Testis (tissue), 2 donors: ENCODE measurements at regions not wholly inside any gene's neighbourhood (a gene's known extent, or its start where the extent isn't known, plus 50 kb on each side); places are given as distances from the start of the nearest gene placed in this dataset.

Experiments
- DNase-seq: peaks from one replicate; pipeline ENCODE4 v3.0.0-alpha.2; 2019
- H3K27ac ChIP-seq, 2 donors: fragments of 200-600 bp; sonication (generic); one replicate each; pipeline ENCODE4 v1.5.1; 2019
- H3K27me3 ChIP-seq: fragments of 200-600 bp; sonication (generic); one replicate; pipeline ENCODE4 v1.5.1; 2019
- H3K36me3 ChIP-seq: fragments of 200-600 bp; sonication (generic); one replicate; pipeline ENCODE4 v1.5.1; 2017; ENCODE audit warnings: low read depth; ENCODE audit errors: missing control alignments
- H3K4me1 ChIP-seq: fragments of 200-600 bp; sonication (generic); one replicate; pipeline ENCODE4 v1.5.1; 2019
- H3K4me3 ChIP-seq, 2 donors: fragments of 200-600 bp; sonication (generic); one replicate each; pipeline ENCODE4 v1.5.1; 2017 to 2019
- H3K9me3 ChIP-seq: fragments of 200-600 bp; sonication (generic); one replicate; pipeline ENCODE4 v1.5.1; 2017
- POLR2A ChIP-seq: fragments of 450-650 bp; IDR thresholded peaks from one replicate; pipeline ENCODE4 v1.6.1; 2017; ENCODE audit warnings: antibody characterized with exemption, mild to moderate bottlenecking, moderate library complexity
- WGBS, 2 donors: methylation state at CpG; one replicate each; pipeline ENCODE4 v1.1.5; 2018; 5-methylcytosine and 5-hydroxymethylcytosine counted together
- intact Hi-C: fragments of 100-400 bp; cut with DNase I; formaldehyde crosslinking; loops from one replicate; pipeline ENCODE4 v1.15.1; 2023; ENCODE audit warnings: low total_unique reads
- TF ChIP-seq, protein P1 (sequence below), 3 experiments: fragments of 450-650 bp in 2 of 3; fragments of 200-600 bp in 1 of 3; sonication (generic) in 1 of 3; IDR thresholded peaks; one replicate each; pipeline ENCODE4 v1.5.1; 2016 to 2019; ENCODE audit warnings: antibody characterized with exemption in 3 of 3, mild to moderate bottlenecking in 2 of 3, moderate library complexity in 1 of 3

DNA sequence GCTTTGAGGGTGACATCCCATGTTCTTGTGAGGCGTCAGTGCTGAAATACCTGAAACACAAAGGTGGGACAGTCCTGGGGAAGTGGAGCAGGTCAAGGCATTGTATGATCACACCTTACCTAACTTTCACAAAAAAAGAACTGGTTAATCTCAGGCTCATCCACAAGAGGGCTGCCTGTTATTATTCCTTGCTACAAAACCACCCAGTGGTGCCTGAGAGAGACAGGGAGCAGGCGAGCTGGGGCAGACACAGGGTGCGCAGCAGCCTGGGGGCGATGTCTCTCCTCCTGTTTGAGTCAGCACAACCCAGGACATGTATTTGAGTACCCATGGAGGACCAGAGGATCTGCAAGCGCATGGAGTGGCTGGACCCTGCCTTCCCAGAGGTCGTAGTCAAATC lies 316.8 kb upstream of the ATP10A start:
- TF ChIP-seq POLR2A, result no peak
- TF ChIP-seq, protein P1, sequence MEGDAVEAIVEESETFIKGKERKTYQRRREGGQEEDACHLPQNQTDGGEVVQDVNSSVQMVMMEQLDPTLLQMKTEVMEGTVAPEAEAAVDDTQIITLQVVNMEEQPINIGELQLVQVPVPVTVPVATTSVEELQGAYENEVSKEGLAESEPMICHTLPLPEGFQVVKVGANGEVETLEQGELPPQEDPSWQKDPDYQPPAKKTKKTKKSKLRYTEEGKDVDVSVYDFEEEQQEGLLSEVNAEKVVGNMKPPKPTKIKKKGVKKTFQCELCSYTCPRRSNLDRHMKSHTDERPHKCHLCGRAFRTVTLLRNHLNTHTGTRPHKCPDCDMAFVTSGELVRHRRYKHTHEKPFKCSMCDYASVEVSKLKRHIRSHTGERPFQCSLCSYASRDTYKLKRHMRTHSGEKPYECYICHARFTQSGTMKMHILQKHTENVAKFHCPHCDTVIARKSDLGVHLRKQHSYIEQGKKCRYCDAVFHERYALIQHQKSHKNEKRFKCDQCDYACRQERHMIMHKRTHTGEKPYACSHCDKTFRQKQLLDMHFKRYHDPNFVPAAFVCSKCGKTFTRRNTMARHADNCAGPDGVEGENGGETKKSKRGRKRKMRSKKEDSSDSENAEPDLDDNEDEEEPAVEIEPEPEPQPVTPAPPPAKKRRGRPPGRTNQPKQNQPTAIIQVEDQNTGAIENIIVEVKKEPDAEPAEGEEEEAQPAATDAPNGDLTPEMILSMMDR (IDR thresholded peaks at IDR 0.05), result peak in 2 of 3 experiments; percentile 36 to 51
- no peak overlapping the region for H3K4me3 ChIP-seq
- peak overlapping the region in 1 of 2 donors; percentile 21 for H3K27ac ChIP-seq
- H3K27me3 ChIP-seq, result no peaks in the 10 kb centered on the region
- H3K36me3 ChIP-seq, result no peaks in the 10 kb centered on the region
- DNase-seq, result peak; percentile 54
- no peaks in the 10 kb centered on the region for H3K9me3 ChIP-seq
- H3K4me1 ChIP-seq, result peaks cover 9% of the 10 kb centered on the region
- 62 to 63% methylated on average over 6 of the region's 6 CpGs for WGBS, 2 donors
- intact Hi-C loops, result loop anchor here (10.0 kb wide), 1 partner anchor 55 kb away; no protein-coding TSS in a partner anchor

DNA sequence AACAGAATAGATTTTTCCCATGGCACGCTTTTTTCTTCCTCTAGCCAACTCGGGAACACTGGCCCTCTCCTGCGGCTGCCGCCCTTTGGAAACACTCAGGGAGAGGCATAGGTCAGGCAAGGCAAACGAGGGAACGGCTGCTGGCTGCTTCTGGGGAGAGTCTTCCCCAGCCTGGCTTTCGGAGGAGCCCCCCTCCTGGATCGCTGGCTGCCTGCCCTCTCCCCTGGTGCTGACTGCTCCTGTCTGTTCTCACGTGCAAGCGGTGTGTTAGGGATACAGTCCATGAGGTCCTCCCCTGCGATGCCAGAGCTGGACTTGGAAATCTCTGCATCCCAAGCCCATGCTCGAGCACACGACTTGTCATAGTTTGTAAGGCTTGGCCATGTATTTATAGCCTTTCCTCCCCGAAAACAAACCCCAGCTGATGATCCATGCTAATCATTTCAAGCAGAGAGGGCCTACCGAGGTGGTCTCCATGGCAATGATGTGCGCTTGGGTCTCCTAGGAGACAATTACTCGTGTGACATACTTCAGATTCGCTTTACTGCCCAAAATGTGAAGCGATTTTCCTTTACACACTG lies 315.6 kb upstream of the ATP10A start:
- WGBS, 2 donors, result 64 to 69% methylated on average over 19 of the region's 19 CpGs
- no peaks in the 10 kb centered on the region for H3K9me3 ChIP-seq
- peaks cover 9% of the 10 kb centered on the region for H3K4me1 ChIP-seq
- intact Hi-C loops, result no loop called here
- H3K27me3 ChIP-seq, result no peaks in the 10 kb centered on the region
- H3K36me3 ChIP-seq, result no peaks in the 10 kb centered on the region
- no peak for DNase-seq
- no peak overlapping the region for H3K27ac ChIP-seq
- H3K4me3 ChIP-seq, result no peak overlapping the region
- no peak for TF ChIP-seq POLR2A
- TF ChIP-seq, protein P1 (IDR thresholded peaks at IDR 0.05), result no peak

DNA sequence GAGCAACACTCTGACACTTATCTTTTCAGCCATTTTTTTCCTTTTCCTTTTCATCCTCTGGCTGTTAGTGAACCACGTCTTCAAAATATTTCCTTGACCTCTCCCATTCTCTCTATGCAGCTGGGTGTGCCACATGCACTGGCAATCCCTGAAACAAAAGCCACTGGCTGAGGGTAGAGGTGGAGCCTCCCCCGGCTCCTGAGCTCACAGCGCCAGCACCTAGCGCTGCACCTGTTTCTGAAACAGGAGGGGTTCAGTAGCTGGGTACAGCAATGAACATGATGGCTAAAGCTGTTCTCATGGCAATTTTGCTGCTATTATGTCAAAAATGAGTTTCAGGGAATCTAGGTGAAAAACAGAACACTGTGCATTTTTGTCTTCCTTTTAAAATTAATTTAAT lies 314.7 kb upstream of the ATP10A start:
- intact Hi-C loops, result no loop called here
- Histone ChIP-seq H3K27me3 (no peaks in the 10 kb centered on the region), H3K27ac (no peak overlapping the region), H3K36me3 (no peaks in the 10 kb centered on the region), H3K4me1 (peaks cover 9% of the 10 kb centered on the region), H3K9me3 (no peaks in the 10 kb centered on the region), H3K4me3 (no peak overlapping the region)
- TF ChIP-seq, protein P1 (IDR thresholded peaks at IDR 0.05), result no peak
- no peak for TF ChIP-seq POLR2A
- WGBS, 2 donors, result 86 to 89% methylated on average over 4 of the region's 4 CpGs
- no peak for DNase-seq

DNA sequence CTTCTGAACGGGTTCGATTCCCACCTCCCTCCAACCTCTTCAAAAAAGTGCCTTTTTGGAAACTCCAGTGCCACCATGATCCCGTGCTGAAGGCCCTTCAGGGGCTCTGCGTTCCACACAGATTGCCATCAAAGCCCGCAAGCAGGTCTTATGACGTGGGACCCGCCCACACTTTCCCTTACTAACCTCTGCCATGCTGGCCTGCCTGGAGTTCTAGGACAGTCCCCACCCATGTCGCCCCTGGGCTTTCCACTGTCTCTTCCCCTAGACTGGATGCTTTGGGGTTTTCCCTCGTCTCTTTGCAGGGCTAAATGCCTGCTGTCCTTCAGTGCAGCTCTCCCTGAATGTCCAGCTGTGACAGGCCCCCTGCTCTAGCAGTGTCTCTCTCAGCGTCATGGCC lies 313.7 kb upstream of the ATP10A start:
- no peak overlapping the region for H3K27ac ChIP-seq
- H3K27me3 ChIP-seq, result no peaks in the 10 kb centered on the region
- intact Hi-C loops, result no loop called here
- H3K9me3 ChIP-seq, result no peaks in the 10 kb centered on the region
- 90 to 93% methylated on average over 10 of the region's 10 CpGs for WGBS, 2 donors
- no peak overlapping the region for H3K4me3 ChIP-seq
- no peak for TF ChIP-seq POLR2A
- TF ChIP-seq, protein P1 (IDR thresholded peaks at IDR 0.05), result no peak
- DNase-seq, result no peak
- H3K36me3 ChIP-seq, result no peaks in the 10 kb centered on the region
- peaks cover 9% of the 10 kb centered on the region for H3K4me1 ChIP-seq

DNA sequence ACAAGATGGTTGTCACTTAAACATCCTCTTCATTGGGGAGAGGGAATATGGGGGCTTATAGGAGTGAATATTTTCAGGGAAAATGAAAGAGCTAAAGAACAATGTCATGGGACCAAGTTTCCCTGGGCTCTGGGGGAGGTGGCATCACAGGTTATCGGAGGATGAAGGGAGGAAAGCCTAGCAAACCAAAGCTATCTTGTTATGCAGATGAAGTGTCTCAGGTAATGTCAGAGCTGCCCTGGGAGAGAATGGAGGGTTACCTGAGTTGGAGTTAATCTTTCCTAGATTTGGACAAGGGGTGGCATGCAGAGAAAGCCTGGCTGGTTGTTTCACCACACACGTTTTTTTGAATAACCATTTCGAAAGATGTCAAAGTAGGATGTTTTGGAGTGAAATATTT lies 308.1 kb upstream of the ATP10A start:
- H3K36me3 ChIP-seq, result no peaks in the 10 kb centered on the region
- H3K4me1 ChIP-seq, result no peaks in the 10 kb centered on the region
- WGBS, 2 donors, result 69 to 75% methylated on average over 3 of the region's 3 CpGs
- DNase-seq, result no peak
- no peaks in the 10 kb centered on the region for H3K27me3 ChIP-seq
- TF ChIP-seq, protein P1 (IDR thresholded peaks at IDR 0.05), result no peak
- no peak overlapping the region for H3K27ac ChIP-seq
- H3K9me3 ChIP-seq, result no peaks in the 10 kb centered on the region
- no peak overlapping the region for H3K4me3 ChIP-seq
- intact Hi-C loops, result no loop called here
